COR-L47 (cell line): ENCODE measurements at regions not wholly inside any gene's neighbourhood (a gene's known extent, or its start where the extent isn't known, plus 50 kb on each side); places are given as distances from the start of the nearest gene placed in this dataset.
"Not testable (repeated sequence)": the region's sequence is repeated elsewhere in the genome, so short reads cannot be mapped to it uniquely, and the experiment has no call there.

ENCODE experiments used
- DNase-seq: peaks from one replicate; lab custom pipeline; 2025; lab: John Stamatoyannopoulos, UW

GRCh38 chr4:52157071-52157470, 106.0 kb downstream of the SPATA18 start:
- not testable (repeated sequence) for DNase-seq

DNA sequence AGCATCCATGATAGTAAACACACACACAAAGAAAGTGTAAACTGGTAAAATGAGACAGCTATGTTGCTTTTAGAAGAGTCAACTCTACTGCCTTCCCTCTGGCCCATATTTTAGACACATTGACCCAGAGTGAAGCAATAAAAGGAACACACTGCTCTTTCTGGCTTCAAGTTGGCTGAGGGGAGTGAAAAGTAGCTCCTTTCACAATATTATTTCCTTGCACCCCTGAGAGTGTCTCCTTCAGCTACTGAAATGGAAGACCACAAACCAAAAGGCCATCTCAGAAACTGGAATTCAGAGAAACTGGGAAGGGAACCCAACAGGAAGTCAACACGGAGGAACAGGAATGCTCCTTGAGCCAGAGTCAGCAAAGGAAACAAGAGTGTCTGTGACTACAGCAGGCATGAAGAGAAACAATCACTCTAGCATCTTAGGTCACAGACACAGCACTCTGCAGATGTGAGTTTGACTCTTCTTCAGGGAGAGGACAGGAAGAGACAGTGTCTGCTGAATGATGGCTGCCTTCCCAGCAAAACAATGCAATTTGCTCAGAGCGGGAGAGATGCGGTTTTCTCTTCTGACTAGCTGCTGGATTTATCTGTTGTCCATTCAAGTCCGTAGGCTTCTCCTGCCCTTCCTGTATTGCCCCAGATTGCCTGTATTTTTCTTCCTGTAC, 106.7 kb downstream of the SPATA18 start:
- no peak for DNase-seq

- DNase-seq: no peak
Observed at GRCh38 chr4:52160859-52161258, 109.8 kb downstream of the SPATA18 start.

DNA sequence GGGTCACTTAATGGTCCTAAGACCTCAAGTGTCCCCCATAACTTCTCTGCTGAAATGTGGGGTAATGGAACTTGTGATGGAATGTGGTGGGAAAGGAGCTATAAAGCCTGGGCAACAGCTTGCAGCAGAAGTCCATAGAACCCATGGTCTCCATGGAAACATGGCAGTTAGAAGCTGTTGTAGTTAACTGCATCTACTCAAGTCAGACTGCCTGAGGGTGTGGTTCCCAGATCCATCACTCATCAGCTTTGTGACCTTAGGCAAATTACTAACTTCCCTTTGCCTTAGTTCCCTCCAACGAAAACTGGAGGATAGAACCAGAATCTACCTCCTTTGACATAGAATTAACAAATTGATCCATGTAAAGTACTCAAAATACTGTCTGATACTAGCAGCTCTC, 113.0 kb downstream of the SPATA18 start:
- no peak for DNase-seq

- no peak for DNase-seq
Observed at GRCh38 chr4:52172166-52172565, 121.1 kb downstream of the SPATA18 start.

- DNase-seq: no peak
Observed at GRCh38 chr4:52173470-52174045, 122.5 kb downstream of the SPATA18 start.

GRCh38 chr4:52187603-52188002, 136.5 kb downstream of the SPATA18 start:
- DNase-seq: no peak

GRCh38 chr4:52192001-52192400, 140.9 kb downstream of the SPATA18 start:
- DNase-seq: no peak

GRCh38 chr4:52192721-52193135, 141.6 kb downstream of the SPATA18 start:
- DNase-seq: no peak

DNA sequence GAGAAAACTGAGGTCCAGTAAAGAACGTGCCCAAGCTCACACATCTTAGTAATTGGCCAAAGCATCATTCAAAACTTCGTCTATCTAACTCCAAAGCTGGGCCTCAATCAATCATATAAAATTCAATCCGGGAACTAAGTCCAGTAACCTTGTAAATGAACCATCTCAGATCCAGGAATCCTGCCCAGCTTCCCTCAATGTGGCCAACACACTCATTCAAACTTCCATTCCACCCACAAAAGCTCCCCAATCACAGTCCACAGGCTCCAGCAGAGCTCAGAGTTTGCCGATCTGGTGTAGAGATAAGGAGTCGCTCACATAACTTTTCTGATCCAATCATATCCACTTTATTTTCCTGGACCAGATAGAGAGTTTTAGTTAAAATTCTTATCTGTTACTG, 144.8 kb downstream of the SPATA18 start:
- no peak for DNase-seq

DNA sequence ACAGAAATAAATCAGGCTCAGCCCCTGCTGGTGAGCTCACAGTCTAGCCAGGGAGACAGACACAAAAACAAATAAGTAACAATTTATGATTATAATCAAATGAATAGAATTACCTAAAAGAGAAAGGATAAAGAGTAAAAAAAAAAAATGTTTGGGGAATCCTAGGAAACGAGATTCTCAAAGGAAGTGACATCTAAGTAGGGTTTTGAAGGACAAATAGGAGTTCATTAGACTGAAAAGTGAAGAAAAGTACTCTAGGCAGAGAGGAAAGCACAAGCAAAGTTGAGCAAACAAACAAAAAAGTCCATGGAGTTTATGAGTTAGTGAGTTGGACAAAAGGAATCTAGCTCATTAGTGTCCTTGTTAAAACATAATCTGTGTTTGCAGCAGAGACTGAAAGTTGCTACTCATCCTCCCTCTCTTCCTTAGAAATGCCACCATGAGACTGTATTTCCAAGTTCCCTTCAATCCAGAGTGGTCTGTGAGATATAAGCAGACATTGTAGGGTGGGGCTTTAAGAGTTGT, 145.6 kb downstream of the SPATA18 start:
- DNase-seq: no peak

GRCh38 chr4:52197306-52197705, 146.2 kb downstream of the SPATA18 start:
- DNase-seq: no peak

DNA sequence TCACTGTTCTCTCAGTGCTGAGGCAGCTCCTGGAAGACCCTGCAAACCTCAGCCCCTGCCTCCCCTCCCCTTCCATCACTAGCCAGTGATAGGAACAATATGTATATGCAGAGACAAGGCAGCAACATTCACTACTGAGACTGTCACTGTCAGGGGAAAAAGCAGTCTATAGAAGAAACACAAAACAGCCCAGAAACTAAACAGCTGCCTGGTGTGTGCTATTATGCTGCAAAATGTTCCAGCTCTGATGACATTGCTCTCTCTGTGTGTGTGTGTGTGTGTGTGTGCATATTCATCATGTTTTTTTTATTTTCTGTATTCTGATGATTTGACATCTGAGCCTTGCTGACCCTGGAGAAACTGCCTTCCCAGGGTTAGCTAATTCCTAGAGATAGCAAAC, 147.2 kb downstream of the SPATA18 start:
- DNase-seq: no peak

DNA sequence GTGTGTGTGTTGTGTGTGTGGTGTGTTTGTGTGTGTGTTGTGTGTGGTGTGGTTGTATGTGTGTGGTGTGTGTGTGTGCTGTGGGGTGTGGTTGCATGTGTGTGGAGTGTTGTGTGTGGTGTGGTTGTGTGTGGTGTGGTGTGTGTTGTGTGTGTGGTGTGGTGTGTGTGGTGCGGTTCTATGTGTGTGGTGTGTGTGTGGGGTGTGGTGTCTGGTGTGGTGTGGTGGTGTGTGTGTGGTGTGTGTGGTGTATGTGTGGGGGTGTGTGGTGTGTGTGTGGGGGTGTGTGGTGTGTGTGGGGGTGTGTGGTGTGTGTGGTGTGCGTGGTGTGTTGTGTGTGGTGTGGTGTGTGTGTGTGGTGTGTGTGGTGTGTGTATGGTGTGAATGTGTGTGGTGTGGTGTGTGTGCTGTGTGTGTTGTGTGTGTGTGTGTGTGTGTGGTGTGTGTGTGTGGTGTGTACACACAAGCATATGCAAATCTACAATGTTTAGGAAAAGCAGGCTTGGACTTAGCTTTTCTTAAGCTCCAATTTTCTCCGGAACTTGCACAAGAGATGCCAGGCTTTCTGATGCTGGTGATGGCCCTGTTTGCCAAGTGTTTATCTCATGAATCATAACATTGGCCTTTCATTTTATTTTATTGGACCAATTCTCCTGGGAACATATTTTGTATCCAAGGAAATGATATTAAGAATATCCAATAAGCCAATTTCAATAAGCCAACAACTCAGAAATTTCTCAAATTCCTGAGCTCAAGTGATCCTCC, 148.7 kb downstream of the SPATA18 start:
- no peak for DNase-seq

DNA sequence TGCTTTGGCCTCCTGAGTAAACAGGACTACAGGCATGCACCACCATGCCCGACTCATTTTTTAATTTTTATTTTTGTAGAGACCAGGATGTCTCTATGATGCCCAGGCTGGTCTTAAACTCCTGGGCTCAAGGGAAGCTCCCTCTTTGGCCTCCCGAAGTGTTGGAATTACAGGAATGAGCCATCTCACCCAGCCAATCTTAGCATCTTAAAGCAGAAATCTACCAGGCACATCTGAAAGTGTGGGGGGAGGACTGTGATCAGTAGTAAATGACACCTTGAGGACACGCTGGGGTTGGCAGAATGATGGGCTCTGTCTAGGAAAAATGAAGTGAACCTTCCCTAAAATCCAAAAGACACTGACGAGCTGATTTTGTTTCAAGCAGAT, 149.2 kb downstream of the SPATA18 start:
- no peak for DNase-seq

- DNase-seq: no peak
Observed at GRCh38 chr4:52201715-52202114, 150.6 kb downstream of the SPATA18 start.

- DNase-seq: no peak
Observed at GRCh38 chr4:52202251-52202779, 151.2 kb downstream of the SPATA18 start.

- DNase-seq: no peak
Observed at GRCh38 chr4:52202931-52203330, 151.8 kb downstream of the SPATA18 start.

DNA sequence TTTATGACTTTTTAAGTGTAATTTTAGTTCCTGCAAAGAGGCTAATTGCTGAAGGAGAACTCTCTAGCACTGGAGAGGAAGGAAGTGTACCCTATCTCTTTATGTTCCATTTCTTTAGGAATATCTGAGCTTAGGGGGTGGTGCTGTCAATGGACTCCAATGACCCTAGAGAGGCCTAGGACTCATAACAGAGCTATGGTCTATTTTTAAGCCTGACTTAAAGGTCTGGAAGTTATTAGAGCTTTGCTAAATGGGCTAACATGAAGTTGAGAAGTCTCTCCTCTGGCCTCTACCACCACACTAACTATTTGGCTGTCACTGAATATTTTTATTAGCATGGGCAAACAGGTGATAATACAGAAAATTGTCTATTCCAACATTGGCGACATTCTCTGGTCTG, 152.2 kb downstream of the SPATA18 start:
- DNase-seq: no peak

DNA sequence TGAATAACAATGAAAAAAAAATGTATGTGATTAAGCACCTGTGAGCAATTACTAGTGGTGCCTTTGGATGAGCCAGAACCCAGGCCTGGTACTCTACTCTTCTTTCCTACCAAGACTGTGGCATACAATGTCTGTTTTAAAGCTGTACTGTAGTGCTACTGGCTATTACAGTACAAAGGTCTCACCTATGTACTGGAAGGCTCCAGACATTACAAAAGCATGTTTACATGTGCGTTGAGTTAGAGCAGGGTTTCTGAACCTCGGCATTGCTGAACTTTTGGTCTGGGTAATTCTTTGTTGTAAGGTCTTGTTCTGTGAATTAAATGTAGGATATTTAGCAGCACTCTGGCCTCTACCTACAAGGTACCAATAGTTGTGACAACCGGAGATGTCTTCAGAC, 153.8 kb downstream of the SPATA18 start:
- no peak for DNase-seq

GRCh38 chr4:52207146-52207545, 156.0 kb downstream of the SPATA18 start:
- DNase-seq: not testable (repeated sequence)

DNA sequence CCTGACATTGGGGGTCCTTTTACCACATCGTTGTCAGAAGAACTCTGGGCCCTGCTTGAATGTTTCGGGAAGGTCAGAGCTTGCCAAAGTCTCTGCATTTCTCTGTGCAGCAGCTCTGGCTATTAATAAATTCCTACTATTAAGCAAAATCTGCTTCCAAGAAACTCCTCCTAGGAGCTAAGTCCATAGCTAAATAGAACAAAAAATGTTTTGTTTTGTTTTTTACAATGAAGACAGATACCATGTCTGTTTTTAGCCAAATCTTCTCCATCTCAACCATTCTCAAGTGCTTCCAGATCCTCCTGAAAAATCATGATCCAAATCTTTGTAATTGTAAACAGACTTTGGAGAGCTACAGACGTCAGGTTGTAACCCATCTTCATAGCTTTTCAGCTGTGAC, 161.6 kb downstream of the SPATA18 start:
- no peak for DNase-seq

DNA sequence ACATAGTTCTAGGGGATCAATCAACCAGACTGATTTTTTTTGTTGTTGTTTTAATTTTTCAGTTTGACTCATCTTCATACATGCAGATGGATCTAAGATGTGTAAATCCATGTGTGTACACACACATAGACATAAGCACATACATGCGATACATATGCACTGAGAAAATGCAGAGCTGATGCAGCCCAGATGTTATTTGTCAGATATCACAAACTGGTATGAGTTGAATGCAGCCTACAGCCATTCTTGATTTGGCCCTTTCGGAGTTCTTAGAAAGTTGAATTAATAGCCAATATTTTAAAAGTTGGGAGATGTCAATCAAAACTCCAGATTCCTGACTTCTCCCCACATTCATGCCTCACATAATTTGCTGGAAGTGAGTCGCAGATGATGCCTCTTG, 180.4 kb downstream of the SPATA18 start:
- DNase-seq: no peak
